ENCODE measurements at regions not wholly inside any gene's neighbourhood (a gene's known extent, or its start where the extent isn't known, plus 50 kb on each side); places are given as distances from the start of the nearest gene placed in this dataset.

- in situ Hi-C loops (cut with MboI; ENCODE audit: low pct_unique_long_range_greater_than_20kb, low sequenced_read_pairs, unreplicated experiment) = no loop called here
- TF ChIP-seq CTCF (IDR thresholded peaks at IDR 0.05; ENCODE audit: extremely low read depth, insufficient read depth, missing control alignments) = no peak
- no peak for DNase-seq (ENCODE audit: low spot score)
Observed at GRCh38 chr12:115882936-115883335, 394.6 kb downstream of the MED13L start.

- no peak for DNase-seq (ENCODE audit: low spot score)
- in situ Hi-C loops (cut with MboI; ENCODE audit: low pct_unique_long_range_greater_than_20kb, low sequenced_read_pairs, unreplicated experiment) = no loop called here
Observed at GRCh38 chr12:115880238-115880637, 397.3 kb downstream of the MED13L start.

GRCh38 chr12:115879354-115879753 lies 398.1 kb downstream of the MED13L start:
- no peak for DNase-seq (ENCODE audit: low spot score)
- in situ Hi-C loops (cut with MboI; ENCODE audit: low pct_unique_long_range_greater_than_20kb, low sequenced_read_pairs, unreplicated experiment) = no loop called here
- TF ChIP-seq CTCF (IDR thresholded peaks at IDR 0.05; ENCODE audit: extremely low read depth, insufficient read depth, missing control alignments) = no peak

More at GRCh38 chr12:115880238-115880637, 397.3 kb downstream of the MED13L start:
- TF ChIP-seq CTCF (IDR thresholded peaks at IDR 0.05; ENCODE audit: extremely low read depth, insufficient read depth, missing control alignments) = no peak

- no peak for TF ChIP-seq CTCF (IDR thresholded peaks at IDR 0.05; ENCODE audit: extremely low read depth, insufficient read depth, missing control alignments)
- in situ Hi-C loops (cut with MboI; ENCODE audit: low pct_unique_long_range_greater_than_20kb, low sequenced_read_pairs, unreplicated experiment) = no loop called here
- no peak for DNase-seq (ENCODE audit: low spot score)
Observed at GRCh38 chr12:115873451-115874082, 403.9 kb downstream of the MED13L start.

GRCh38 chr12:115872919-115873357 lies 404.6 kb downstream of the MED13L start:
- no peak for DNase-seq (ENCODE audit: low spot score)
- in situ Hi-C loops (cut with MboI; ENCODE audit: low pct_unique_long_range_greater_than_20kb, low sequenced_read_pairs, unreplicated experiment) = no loop called here
- TF ChIP-seq CTCF (IDR thresholded peaks at IDR 0.05; ENCODE audit: extremely low read depth, insufficient read depth, missing control alignments) = no peak

GRCh38 chr12:115872212-115872611 lies 405.3 kb downstream of the MED13L start:
- DNase-seq (ENCODE audit: low spot score) = no peak

More at GRCh38 chr12:115872212-115872611, 405.3 kb downstream of the MED13L start:
- no peak for TF ChIP-seq CTCF (IDR thresholded peaks at IDR 0.05; ENCODE audit: extremely low read depth, insufficient read depth, missing control alignments)
- in situ Hi-C loops (cut with MboI; ENCODE audit: low pct_unique_long_range_greater_than_20kb, low sequenced_read_pairs, unreplicated experiment) = no loop called here

All from GM13977 (cell line).